GM19328 (cell line): ENCODE measurements at regions not wholly inside any gene's neighbourhood (a gene's known extent, or its start where the extent isn't known, plus 50 kb on each side); places are given as distances from the start of the nearest gene placed in this dataset.
"Not testable (repeated sequence)": the region's sequence is repeated elsewhere in the genome, so short reads cannot be mapped to it uniquely, and the experiment has no call there.

Source experiments
- ATAC-seq: cut with Tn5 transposase; IDR thresholded peaks from one replicate; pipeline ENCODE4 v1.9.1; 2021; ENCODE audit warnings: mild to moderate bottlenecking, moderate library complexity; ENCODE audit not compliant: unreplicated experiment

DNA sequence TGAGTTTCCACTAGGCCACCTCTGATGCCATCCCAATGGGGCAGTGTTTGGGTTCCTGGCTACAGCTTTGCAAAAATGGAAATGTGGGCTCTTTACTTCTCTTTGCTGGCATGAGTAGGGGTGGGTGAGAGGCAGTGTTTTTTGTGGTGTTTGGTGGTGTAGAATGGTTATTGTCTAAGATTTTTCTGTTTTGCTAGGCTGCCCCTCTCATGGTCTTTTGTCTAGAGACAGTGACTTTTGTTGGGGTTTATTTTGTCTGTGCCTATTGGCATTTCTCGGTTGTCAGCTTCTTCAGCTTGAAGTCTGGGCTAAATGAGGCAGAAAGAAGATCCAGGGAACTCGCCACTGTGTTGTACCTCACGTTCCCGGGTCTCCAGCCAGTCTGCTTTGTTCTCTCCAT, 112.1 kb downstream of the CENPF start:
- ATAC-seq: no peak

DNA sequence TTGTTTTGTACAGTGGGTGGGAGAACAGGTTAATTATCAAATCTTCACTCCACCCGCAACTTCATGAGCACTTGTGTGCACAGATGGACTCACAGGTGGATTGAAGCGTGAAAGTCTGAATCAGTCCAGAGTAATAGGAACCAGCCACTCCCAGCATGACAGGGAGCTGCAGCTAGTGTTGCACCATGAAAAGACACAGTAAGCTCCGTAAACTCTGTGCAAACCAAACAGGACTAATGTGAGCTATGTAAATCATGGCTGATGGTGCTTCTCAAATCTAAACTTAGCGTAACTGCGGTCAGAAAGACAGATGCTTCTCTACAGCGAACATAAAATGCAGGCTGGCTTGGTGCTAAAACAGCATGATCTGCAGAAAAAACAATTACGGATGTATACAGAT, 114.4 kb downstream of the CENPF start:
- no peak for ATAC-seq

DNA sequence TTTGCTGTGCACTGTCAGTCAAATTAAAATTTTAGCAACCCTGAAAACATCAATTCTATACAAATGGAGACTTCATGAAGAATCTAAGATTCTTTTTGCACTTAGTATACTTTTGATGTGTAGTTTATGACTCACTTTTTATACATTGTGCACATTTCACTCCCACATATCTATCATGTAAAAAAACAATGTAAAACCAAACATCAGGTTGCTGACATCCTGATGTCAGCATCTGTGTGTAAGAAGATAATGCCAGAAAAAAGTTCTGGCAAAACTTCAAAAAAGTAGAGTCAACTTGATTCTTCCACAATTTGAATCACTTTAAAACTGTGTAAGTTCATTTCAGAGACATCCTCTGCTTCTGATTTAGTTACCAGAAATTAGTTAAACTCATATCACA, 115.7 kb downstream of the CENPF start:
- no peak for ATAC-seq

DNA sequence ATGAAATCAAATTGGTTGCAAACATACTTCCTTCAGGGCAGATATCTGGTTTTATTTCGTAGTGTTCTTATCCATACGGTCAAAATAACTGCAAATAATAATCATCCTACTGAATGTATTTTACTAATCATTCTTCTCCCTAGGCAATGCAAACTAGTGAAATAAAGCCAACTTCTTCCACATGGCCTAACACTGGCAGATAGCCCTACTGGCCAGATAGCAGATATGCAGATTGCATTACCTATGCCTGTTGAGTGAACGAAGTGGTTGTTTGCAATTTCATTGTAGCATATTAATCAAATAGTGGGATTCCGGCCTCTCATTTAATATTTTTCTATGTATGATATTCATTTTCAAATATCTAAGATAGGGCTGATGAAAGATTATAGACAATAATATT, 116.2 kb downstream of the CENPF start:
- ATAC-seq: no peak

DNA sequence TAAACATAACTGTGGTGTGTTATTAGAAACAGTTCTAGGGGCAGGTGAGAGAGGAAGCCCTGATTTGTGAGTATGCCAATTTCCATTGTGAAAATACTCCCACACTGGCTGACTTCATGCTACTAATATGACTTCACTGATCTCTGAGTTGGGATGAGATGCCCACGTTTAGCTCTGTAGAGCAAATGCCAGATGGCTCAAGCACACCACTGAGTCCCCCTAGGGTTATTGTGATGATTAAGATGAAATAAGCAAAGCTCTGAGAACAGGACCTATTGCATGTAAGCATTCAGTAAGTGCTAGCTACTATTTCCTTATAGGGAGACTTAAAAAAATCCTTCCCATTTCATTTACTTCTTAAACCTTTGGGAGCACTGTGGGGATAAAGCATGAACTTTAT, 117.6 kb downstream of the CENPF start:
- ATAC-seq: no peak

DNA sequence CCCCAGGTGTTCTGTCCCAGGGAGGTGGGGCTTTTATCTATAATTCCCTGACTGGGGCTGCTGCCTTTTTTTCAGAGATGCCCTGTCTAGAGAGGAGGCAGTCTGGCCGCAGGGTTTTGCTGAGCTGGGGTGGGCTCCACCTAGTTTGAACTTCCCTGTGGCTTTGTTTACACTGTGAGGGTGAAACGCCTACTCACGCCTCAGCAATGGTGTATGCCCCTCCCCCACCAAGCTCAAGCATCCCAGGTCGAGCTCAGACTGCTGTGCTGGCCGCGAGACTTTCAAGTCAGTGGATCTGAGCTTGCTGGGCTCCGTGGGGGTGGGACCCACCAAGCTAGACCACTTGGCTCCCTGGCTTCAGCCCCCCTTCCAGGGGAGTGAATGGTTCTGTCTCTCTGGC, 124.3 kb downstream of the CENPF start:
- ATAC-seq: no peak

DNA sequence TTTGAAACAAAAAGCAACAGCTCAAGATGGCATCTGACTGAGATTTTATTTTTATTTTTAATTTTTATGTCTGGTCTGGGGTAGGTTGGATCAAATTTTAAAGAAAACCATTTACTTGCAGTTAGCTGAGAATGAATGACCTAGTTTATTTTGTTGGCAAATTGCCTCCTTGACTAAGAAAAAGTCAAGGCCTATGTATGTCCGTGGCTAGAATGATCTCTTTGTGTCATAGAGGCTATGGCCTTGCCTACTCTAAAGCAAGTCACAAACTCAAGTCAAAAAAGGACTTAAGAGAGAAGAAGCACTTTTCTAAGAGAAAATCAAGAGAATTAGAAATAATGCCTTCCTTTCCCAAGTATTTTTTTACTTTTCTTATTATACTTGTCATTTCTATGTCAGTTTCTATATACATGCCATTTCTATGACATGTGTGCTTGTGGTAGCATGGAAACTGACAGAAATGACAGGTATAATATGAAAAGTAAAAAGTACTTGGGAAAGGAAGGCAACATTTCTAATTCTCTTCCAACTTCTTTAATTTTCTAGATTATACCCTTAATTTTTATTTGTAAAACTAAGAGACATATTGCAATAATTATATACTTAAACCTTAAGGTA, 136.7 kb downstream of the CENPF start:
- no peak for ATAC-seq

DNA sequence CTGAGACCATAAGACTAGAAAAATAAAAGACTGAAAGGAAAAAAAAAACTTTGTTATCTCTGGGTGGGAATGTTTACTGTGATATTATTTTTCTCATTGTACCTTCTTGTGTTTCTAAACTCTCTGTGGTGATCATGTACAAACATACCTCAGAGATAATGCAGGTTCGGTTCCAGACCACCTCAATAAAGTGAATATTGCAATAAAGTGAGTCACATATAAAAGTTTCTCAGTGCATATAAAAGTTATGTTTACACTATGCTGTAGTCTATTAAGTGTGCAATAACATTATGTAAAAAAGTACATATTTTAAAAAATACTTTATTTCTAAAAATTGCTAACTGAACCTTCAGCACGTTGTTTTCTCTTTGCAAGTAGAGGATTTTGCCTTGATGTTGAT, 137.5 kb downstream of the CENPF start:
- ATAC-seq: no peak

DNA sequence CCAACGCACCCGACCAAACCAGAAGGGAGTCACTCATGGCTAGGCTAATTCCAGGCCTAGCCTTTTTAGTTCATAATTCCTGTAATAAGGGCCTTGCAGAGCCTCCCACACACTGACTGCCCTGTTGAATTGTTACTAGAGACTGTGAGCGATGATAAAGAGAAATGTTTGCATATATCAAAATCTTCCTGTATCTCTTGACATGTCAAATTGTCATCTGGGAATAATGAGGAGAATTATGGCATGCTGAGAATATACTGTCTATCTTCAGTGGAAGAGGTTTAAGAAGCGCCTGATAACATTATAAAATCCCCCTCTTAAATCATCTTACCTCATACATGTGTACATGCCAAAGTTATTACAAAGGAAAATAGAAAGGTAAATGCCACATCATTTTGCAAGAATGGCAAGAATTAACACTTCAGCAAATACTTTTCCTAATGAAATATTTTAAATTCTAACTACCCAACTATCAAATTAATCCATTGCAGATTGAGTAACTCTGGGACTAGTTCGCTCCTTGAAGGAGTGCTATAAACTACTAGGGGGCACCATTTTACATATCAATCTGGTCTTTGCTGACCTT, 144.1 kb downstream of the CENPF start:
- no peak for ATAC-seq

DNA sequence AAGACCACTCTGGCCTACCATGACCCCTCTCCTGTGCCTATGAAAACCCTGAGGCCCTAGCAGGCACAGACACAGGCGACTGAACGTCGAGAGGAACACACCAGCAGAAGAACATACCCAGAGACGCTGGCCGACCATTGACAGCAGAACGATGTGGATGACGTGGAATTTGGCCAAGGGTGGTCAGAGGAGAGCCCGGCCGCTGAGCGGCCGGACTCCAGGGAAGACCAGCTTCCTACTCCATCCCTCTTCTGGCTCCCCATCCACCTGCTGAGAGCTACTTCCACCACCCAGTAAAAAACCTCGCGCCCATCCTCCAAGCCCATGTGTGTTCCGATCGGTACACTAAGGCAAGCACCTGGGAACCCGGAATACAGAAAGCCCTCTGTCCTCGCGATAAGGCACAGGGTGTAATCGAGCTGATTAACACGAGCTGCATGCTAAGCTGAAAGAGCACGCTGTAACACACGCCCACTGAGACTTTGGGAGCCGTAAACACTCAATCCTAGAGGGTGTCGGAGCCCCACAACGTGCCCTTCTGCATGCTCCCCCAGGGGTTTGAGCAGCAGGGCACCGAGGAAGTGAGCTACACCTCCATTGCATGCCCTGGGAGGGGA, 150.3 kb downstream of the CENPF start:
- ATAC-seq: no peak

DNA sequence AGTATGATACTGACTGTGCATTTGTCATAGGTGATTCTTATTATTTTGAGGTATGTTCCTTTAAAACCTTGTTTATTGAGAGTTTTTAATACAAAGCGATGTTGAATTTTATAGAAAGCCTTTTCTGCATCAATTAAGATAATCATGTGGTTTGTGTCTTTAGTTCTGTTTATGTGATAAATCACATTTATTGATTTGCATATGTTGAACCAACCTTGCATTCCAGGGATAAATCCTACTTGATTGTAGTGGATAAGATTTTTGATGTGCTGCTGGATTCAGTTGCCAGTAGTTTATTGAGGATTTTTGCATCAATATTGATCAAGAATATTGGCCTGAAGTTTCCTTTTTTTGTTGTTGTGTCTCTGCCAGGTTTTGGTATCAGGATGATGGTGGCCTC, 158.0 kb downstream of the CENPF start:
- no peak for ATAC-seq

DNA sequence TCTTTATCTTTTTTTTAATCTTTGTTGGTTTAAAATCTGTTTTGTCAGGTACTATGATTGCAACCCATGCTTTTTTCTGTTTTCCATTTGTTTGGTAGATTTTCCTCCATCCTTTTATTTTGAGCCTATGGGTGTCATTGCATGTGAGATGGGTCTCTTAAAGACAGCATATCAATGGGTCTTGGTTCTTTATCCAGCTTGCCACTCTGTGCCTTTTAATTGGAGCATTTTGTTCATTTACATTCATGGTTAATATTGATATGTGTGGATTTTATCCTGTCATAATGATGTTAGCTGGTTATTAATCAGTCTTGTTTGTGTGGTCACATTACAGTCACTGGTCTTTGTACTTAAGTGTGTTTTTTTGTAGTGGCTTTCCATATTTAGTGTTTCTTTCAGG, 159.9 kb downstream of the CENPF start:
- no peak for ATAC-seq

DNA sequence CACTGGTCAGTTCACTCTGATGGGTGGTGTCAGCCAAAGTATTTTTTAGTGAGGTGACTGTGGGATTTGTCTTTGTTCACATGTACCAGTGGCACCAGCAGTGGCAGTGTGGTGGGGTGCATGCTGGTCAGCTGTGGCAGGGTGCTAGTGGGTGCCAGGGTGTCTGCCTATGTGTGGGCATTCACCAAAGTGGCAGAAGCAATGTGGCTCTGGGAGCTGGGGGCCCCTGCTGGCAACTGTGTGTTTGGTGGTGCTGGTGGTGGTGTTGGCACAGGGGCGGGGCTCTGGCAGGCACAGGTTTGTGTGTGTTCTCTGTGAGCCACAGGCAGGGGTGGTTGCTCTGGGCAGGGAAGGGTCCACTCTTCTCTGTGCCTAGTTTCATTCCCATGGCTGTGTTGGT, 161.5 kb downstream of the CENPF start:
- ATAC-seq: no peak

DNA sequence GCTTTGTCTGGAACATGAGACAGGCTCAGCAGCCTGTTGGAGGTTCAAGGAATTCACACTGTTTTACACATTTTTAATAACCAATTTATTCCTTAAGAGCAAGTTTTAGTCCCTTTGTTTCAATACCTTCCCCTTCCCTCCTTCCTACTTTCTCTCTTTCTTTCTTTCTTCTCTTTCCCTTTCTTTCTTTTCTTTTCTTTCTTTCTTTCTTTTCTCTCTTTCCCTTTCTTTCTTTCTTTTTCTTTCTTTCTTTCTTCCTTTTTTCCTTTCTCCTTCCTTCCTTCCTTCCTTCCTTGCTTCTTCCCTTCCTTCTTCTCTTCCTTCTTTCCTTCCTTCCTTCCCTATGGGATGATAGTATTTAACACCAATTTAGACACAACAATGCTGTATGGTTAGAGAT, 164.2 kb downstream of the CENPF start:
- no peak for ATAC-seq

DNA sequence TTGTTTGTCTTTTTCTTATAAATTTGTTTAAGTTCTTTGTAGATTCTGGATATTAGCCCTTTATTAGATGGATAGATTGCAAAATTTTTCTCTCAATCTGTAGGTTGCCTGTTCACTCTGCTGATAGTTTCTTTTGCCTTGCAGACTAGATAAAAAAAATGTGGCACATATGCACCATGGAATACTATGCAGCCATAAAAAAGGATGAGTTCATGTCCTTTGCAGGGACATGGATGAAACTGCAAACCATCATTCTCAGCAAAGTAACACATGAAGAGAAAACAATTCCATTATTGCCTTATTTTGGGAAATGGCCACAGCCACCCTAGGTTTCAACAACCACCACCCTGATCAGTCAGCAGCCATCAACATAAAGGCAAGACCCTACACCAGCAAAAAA, 166.7 kb downstream of the CENPF start:
- ATAC-seq: not testable (repeated sequence)

DNA sequence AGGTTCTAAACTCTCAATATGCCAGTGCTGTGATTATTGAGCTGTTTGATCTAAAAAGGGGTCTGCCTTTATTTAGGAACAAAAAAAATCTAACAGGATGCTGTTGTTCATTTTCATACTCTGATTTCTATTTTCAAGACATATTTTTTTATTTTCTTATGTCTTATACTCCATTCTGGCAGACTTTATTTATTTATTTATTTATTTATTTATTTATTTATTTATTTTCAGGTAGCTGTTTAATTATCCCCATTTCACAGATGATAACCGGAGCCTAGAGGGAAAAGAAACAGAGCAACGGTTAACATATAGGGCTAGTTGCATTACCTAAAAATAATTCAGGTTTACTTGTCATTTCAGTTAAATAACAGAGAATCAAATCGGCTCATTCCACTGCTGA, 174.4 kb downstream of the CENPF start:
- no peak for ATAC-seq

DNA sequence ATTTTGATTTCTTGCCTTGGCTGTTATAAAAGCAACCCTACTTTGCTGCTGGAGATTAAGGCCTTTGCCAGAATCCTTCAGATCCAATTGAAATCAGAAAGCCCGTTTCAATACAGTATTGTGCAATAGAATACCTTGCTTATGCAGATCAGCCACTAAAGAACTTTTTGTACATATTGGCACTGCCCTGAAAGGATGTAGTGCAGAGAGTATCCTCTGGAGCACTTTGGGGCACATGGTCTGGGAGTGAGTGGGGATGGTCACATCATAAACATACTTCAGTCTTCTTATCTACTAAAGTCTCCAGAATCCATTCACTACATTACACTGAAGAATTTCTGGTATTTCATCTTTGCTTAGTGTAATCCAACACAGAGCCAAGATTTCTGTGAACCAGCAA, 189.0 kb downstream of the CENPF start:
- no peak for ATAC-seq

DNA sequence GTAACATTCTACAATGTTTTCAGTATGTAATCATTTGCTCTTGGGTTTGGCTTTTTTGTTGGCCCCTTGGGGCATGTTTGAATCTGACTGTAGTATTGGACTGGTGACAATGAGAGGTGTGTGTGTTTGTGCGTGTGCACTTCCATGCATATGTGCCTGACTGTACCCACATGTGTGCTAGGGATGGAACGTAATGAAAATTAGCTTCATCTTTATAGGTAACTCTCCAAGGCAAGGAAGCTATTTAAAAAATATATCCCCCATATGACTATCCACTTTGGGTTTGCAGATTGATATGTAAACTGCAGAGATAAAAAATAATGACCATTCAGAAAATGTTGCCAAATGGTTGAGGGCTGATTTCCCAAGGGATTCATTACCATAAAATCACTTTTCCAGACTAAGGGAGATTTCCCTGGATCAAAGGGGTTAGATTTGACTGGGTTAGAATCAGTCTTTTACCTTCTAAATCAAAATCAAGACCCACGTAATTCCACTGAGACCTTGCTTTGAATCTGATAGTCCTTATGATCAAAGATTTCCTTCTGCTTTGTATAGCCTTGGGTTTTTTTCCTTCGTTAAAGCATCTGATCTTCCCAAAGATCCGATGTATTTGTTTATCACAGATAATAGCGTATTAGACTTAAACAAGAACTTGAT, 189.7 kb downstream of the CENPF start:
- ATAC-seq: no peak

DNA sequence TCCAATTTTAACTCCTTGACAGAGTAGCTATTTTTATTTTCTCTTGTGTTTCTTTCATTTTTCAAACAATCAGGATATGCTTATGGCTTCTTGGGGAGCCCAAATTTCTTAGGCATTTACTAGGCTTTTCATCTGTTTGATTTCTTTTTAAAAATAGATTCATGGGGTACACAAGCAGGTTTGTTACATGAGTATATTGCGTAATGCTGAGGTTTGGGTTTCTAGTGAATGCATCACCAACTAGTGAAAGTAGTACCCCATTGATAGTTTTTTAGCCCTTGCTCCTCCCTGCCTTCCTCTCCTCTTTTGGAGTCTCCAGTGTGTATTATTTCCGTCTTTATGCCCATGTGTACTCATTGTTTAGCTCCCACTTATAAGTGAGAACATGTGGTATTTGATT, 190.7 kb downstream of the CENPF start:
- ATAC-seq: no peak

DNA sequence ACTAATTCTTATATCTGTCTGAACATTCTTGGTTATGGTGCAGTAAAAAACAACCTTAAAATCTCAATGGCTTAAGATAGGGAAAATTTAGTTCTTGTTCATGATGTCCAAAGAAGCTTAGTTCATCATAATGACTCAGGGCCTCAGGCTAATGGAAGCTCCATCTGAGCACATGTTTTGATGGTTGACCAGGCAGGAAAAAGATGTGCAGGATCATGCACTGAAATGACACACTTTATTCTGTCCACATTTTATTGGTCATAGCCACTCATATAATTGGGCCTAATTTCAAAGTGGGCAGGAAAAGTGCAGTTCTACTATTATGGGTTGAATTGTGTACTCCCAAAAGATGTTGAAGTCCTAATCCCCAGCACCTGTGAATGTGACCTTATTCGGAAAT, 198.2 kb downstream of the CENPF start:
- no peak for ATAC-seq

DNA sequence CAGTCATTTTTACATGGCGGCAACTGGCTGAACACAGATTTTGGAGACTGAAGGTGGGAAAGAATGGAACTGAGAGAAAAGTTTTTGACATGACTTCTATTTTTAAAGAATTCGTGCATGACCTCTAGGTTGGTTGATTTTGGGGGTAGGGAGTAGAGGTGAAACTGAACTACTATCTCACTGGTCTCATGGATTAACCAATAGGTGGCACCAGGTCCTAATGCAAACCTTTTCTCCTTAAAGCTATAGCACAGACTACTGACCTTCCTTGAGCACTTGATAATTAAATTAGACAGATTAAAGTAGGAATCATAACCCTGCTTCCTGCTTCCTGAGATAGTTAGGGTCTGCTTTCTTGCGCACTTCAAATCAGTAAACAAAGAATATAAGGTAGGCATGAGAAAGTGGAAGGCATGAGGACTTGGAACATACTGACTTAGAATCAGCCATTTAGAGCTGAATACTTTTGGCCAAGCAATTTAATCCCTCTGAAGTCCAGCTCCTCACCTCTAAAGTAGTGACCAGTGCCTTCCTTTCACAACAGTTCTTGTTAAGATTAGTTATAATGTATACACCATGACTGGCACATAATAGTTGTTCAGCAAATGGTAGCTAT, 206.0 kb downstream of the CENPF start:
- ATAC-seq: no peak

DNA sequence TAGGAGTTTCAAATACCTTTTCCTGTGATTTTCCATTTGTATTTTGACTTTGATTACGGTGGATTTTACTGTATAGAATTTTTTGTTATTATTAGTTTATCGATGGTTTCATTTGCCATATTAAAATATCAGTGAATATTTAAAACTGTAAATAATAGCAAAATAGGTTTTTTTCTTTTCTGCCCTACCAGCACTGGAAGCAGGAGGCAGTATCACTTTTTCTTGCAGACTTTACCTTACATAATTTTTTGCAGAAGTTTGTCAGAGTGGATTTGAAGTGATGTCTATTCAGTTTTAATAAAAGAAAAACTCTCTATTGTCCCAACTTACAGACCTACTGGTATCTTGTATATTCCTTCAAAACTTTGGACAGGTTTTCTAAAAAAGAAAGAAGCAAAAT, 213.6 kb downstream of the CENPF start:
- no peak for ATAC-seq
